ENCODE measurements at regions not wholly inside any gene's neighbourhood (a gene's known extent, or its start where the extent isn't known, plus 50 kb on each side); places are given as distances from the start of the nearest gene placed in this dataset.

DNA sequence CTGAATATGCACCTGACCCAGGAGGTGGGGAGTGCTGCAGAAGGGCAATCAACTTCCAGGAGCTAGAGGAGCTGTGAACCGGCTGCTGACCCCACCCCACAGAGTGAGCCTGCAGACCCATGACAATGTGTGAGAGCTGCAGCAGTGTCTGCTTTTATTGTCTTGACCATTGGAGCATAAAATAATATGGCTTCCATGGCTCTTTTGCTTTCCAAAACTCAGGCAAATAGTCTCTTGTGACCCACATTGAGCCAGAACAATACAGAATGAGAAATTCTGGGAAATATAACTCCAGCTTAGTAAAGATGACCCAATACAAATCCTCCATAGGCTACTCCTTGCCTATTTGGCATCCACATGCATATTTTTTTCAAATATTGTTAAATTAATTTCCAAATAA is 309.6 kb downstream of the PYDC2 start:
- TF ChIP-seq, protein P1, sequence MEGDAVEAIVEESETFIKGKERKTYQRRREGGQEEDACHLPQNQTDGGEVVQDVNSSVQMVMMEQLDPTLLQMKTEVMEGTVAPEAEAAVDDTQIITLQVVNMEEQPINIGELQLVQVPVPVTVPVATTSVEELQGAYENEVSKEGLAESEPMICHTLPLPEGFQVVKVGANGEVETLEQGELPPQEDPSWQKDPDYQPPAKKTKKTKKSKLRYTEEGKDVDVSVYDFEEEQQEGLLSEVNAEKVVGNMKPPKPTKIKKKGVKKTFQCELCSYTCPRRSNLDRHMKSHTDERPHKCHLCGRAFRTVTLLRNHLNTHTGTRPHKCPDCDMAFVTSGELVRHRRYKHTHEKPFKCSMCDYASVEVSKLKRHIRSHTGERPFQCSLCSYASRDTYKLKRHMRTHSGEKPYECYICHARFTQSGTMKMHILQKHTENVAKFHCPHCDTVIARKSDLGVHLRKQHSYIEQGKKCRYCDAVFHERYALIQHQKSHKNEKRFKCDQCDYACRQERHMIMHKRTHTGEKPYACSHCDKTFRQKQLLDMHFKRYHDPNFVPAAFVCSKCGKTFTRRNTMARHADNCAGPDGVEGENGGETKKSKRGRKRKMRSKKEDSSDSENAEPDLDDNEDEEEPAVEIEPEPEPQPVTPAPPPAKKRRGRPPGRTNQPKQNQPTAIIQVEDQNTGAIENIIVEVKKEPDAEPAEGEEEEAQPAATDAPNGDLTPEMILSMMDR (IDR thresholded peaks at IDR 0.05) = no peak
- no peak for TF ChIP-seq POLR2A (IDR thresholded peaks at IDR 0.05)

Measured in vagina (tissue), 2 donors.